ENCODE measurements at regions not wholly inside any gene's neighbourhood (a gene's known extent, or its start where the extent isn't known, plus 50 kb on each side); places are given as distances from the start of the nearest gene placed in this dataset.

GRCh38 chr2:7777668-7778067 is 860.5 kb downstream of the RNF144A start:
- DNase-seq: no peak

GRCh38 chr2:7780321-7780720 is 863.1 kb downstream of the RNF144A start:
- no peak for DNase-seq

- no peak for DNase-seq
Observed at GRCh38 chr2:7785700-7786099, 868.5 kb downstream of the RNF144A start.

- no peak for DNase-seq
Observed at GRCh38 chr2:7788736-7789135, 871.5 kb downstream of the RNF144A start.

- peak; percentile 97 for DNase-seq
Observed at GRCh38 chr2:7792031-7792651, 874.9 kb downstream of the RNF144A start.

GRCh38 chr2:7795778-7796563 is 878.8 kb downstream of the RNF144A start:
- peak; percentile 95 for DNase-seq

GRCh38 chr2:7800031-7800430 is 881.8 kb upstream of the ID2 start:
- DNase-seq: no peak

- DNase-seq: no peak
Observed at GRCh38 chr2:7801212-7801611, 880.6 kb upstream of the ID2 start.

GRCh38 chr2:7803515-7803914 is 878.3 kb upstream of the ID2 start:
- DNase-seq: no peak

GRCh38 chr2:7809640-7810039 is 872.2 kb upstream of the ID2 start:
- DNase-seq: no peak

- no peak for DNase-seq
Observed at GRCh38 chr2:7811073-7811472, 870.8 kb upstream of the ID2 start.

GRCh38 chr2:7812231-7812995 is 869.4 kb upstream of the ID2 start:
- DNase-seq: no peak

- no peak for DNase-seq
Observed at GRCh38 chr2:7813541-7814292, 868.1 kb upstream of the ID2 start.

- DNase-seq: no peak
Observed at GRCh38 chr2:7815726-7816125, 866.1 kb upstream of the ID2 start.

GRCh38 chr2:7816233-7816632 is 865.6 kb upstream of the ID2 start:
- DNase-seq: no peak

GRCh38 chr2:7816944-7817343 is 864.9 kb upstream of the ID2 start:
- no peak for DNase-seq

GRCh38 chr2:7819316-7819715 is 862.5 kb upstream of the ID2 start:
- DNase-seq: no peak

- peak; percentile 14 for DNase-seq
Observed at GRCh38 chr2:7819850-7820249, 862.0 kb upstream of the ID2 start.

- DNase-seq: no peak
Observed at GRCh38 chr2:7824211-7824610, 857.6 kb upstream of the ID2 start.

GRCh38 chr2:7825591-7826312 is 856.1 kb upstream of the ID2 start:
- no peak for DNase-seq

- DNase-seq: no peak
Observed at GRCh38 chr2:7826656-7827055, 855.2 kb upstream of the ID2 start.

GRCh38 chr2:7829241-7829640 is 852.6 kb upstream of the ID2 start:
- DNase-seq: no peak

GRCh38 chr2:7830616-7831015 is 851.2 kb upstream of the ID2 start:
- DNase-seq: no peak

All from DMS79 treated with DMSO at 0.1 percent for 48 hours (cell line).